Mesendoderm (in vitro differentiated cells): ENCODE measurements at regions not wholly inside any gene's neighbourhood (a gene's known extent, or its start where the extent isn't known, plus 50 kb on each side); places are given as distances from the start of the nearest gene placed in this dataset.
A peak's percentile ranks its signal among the peaks of the same experiment; 100 is the strongest.

ENCODE experiments used
- DNase-seq: peaks from one replicate; pipeline ENCODE4 v3.0.0; 2013
- H2AK5ac ChIP-seq: 2 replicates; pipeline ENCODE4 v1.6.1; 2013; ENCODE audit warnings: low read length, inconsistent platforms
- H2BK120ac ChIP-seq: 2 replicates; pipeline ENCODE4 v1.6.1; 2013; ENCODE audit warnings: low read depth, mild to moderate bottlenecking, low read length, moderate library complexity, mixed read lengths
- H2BK15ac ChIP-seq: replicated peaks from 2 replicates; pipeline ENCODE4 v1.6.1; 2013; ENCODE audit warnings: low read depth, mild to moderate bottlenecking, moderate library complexity
- H2BK5ac ChIP-seq: 2 replicates; pipeline ENCODE4 v1.6.1; 2013; ENCODE audit warnings: low read length, inconsistent platforms
- H3K18ac ChIP-seq: 2 replicates; pipeline ENCODE4 v1.6.1; 2013; ENCODE audit warnings: mild to moderate bottlenecking, low read length, mixed read lengths
- H3K23ac ChIP-seq: one replicate; pipeline ENCODE4 v1.6.1; 2013; ENCODE audit warnings: low read length
- H3K27ac ChIP-seq: 2 replicates; pipeline ENCODE4 v1.5.1; 2013; ENCODE audit warnings: low read depth, mild to moderate bottlenecking, inconsistent platforms, low read length, moderate library complexity
- H3K27me3 ChIP-seq: 2 replicates; pipeline ENCODE4 v1.6.1; 2013; ENCODE audit warnings: low read length, control low read depth, mild to moderate bottlenecking, inconsistent platforms; ENCODE audit not compliant: insufficient read depth, poor library complexity
- H3K36me3 ChIP-seq: 2 replicates; pipeline ENCODE4 v1.6.1; 2013; ENCODE audit warnings: low read length, inconsistent platforms; ENCODE audit not compliant: control insufficient read depth, insufficient read depth
- H3K4ac ChIP-seq: one replicate; pipeline ENCODE4 v1.6.1; 2013; ENCODE audit warnings: low read depth, mild to moderate bottlenecking, low read length, moderate library complexity
- H3K4me1 ChIP-seq: 2 replicates; pipeline ENCODE4 v1.6.1; 2013; ENCODE audit warnings: low read depth, low read length, inconsistent platforms; ENCODE audit not compliant: control insufficient read depth
- H3K4me2 ChIP-seq: 2 replicates; pipeline ENCODE4 v1.6.1; 2013; ENCODE audit warnings: low read length
- H3K4me3 ChIP-seq: 2 replicates; pipeline ENCODE4 v1.5.1; 2013; ENCODE audit warnings: mild to moderate bottlenecking, low read length
- H3K56ac ChIP-seq: one replicate; pipeline ENCODE4 v1.6.1; 2013; ENCODE audit warnings: low read length
- H3K79me1 ChIP-seq: 2 replicates; pipeline ENCODE4 v1.6.1; 2013; ENCODE audit warnings: low read length, inconsistent platforms
- H3K79me2 ChIP-seq: 2 replicates; pipeline ENCODE4 v1.6.1; 2013; ENCODE audit warnings: mild to moderate bottlenecking, low read length; ENCODE audit not compliant: control insufficient read depth, insufficient read depth
- H3K9ac ChIP-seq: 2 replicates; pipeline ENCODE4 v1.6.1; 2013; ENCODE audit warnings: low read length, inconsistent platforms
- H4K5ac ChIP-seq: one replicate; pipeline ENCODE4 v1.6.1; 2013; ENCODE audit warnings: low read length
- H4K8ac ChIP-seq: one replicate; pipeline ENCODE4 v1.6.1; 2013; ENCODE audit warnings: low read depth, mild to moderate bottlenecking, control low read depth, low read length, moderate library complexity
- WGBS: extraction: QIAGEN DNeasy Blood & Tissue Kit; methylation state at CpG from one replicate; pipeline ENCODE4 v1.1.7; 2013; ENCODE audit warnings: low lambda C conversion rate, missing lambda C conversion rate; ENCODE audit not compliant: insufficient coverage; ENCODE audit errors: extremely low coverage; 5-methylcytosine and 5-hydroxymethylcytosine counted together

DNA sequence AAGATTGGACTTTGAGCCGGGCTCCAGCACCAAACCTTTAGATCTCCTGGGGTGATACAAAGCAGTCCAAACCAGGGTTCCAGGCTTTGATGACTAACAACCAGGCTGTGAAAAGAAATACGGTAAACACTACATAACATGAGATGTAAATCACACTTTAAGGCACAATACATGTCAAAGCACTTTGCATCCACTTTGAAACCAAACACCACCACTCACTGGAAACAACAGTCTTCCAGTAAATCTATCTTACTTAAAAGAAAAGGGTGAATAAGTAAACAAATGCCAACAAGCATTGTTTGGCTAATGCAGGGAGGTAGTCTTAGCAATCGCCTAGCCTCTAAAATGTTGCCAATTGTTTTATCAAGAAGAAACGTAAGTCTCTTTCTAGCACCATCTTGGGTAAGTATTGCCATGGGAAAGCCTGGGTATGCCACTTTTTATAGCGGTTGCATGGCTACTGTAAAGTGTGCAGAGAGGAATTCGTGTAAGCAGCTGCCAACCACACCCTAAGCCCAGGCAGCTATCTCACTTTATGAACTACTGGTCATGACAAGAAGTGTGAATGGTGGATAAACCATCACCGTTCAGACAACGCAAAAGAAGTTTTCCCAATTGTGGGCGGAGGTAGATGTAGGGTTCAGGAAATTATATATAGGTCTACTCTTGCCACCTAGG lies 267.4 kb upstream of the PSMD7 start:
- no peak overlapping the region for H2BK5ac ChIP-seq
- no peak overlapping the region for H3K18ac ChIP-seq
- H3K9ac ChIP-seq = no peak overlapping the region
- no peak overlapping the region for H3K27ac ChIP-seq
- H3K36me3 ChIP-seq = no peaks in the 10 kb centered on the region
- peaks cover 5% of the 10 kb centered on the region for H3K4me1 ChIP-seq
- H3K79me1 ChIP-seq = no peaks in the 10 kb centered on the region
- no peak overlapping the region for H4K8ac ChIP-seq
- no peak overlapping the region for H2BK15ac ChIP-seq
- no peak overlapping the region for H3K4ac ChIP-seq
- H3K27me3 ChIP-seq = no peaks in the 10 kb centered on the region
- no peak overlapping the region for H2AK5ac ChIP-seq
- H3K79me2 ChIP-seq = no peaks in the 10 kb centered on the region
- H4K5ac ChIP-seq = no peak overlapping the region
- no peak overlapping the region for H3K4me3 ChIP-seq
- H2BK120ac ChIP-seq = no peak overlapping the region
- no peak overlapping the region for H3K56ac ChIP-seq
- no CpG with 5 or more reads among the region's 9 CpGs for WGBS
- no peak for DNase-seq
- H3K4me2 ChIP-seq = no peak overlapping the region
- no peak overlapping the region for H3K23ac ChIP-seq

DNA sequence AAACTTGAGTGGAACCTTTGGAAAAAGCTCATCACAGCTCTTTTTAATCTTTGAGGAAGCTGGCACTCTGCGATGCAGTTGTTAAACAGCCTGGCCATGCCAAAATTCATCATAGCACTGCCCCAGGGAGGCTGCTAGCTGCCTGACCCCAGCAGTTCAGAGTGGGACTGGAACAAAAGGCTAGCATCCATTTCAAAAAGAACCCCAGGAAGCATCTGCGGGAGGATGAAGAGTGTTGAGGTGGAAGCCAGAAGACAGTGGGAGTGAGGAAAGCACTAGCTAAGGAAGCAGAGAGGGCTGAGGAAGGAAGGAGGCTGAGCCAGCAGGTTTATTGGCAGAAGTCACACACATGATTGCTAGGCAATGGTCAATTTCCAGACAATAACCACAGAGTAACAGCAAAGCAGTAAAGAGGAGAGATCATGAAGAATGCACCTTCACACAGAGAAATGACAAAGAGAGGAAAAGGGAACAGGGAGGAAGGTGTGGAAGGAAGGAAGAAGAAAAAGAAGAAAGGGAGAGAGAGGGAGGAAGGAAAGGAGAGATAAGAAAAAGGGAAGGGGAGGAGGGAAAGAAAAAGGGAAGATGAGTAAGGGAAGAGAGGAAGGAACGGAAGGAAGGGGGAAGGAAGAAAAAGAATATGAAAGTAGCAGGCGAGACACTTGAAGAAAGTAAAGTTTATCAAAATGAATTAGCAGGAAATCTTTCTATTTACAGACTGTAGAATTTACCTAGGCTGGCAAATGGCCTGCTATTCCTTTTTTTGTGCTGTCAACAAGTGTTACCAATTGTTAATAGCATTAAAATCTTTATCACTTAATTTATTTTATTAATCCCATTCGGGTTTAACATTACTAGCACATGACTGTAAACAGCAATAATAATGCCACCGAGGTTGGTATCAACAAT lies 270.0 kb upstream of the PSMD7 start:
- WGBS = 75% methylated on average over 1 of the region's 6 CpGs
- H3K4me1 ChIP-seq = peaks cover 5% of the 10 kb centered on the region
- H2BK15ac ChIP-seq = no peak overlapping the region

DNA sequence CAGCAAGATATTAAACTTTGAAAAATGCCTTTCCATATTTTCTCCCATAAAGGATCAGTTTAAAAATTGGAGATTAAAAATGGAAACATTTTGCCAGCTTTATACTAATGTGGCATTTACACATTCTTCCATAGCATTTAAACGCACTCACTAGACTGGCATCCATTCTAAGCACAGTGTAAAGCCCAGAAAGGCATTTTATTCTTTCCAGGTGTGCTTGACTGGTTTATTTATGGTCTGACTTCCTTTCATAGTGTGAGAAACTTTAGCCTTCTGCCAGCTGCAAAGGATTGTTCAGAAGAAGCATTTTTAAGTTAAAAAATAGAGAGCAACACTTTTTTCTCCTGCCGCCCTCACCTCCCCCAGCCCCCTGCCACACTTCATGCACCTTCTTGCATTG lies 271.7 kb upstream of the PSMD7 start:
- H3K27ac ChIP-seq = no peak overlapping the region
- no CpG with 5 or more reads among the region's 2 CpGs for WGBS

More for the DNA sequence above, 270.0 kb upstream of the PSMD7 start:
- H3K56ac ChIP-seq = no peak overlapping the region
- no peak overlapping the region for H3K23ac ChIP-seq
- H3K9ac ChIP-seq = no peak overlapping the region
- no peaks in the 10 kb centered on the region for H3K36me3 ChIP-seq
- no peak overlapping the region for H3K27ac ChIP-seq
- H4K8ac ChIP-seq = no peak overlapping the region
- H3K18ac ChIP-seq = no peak overlapping the region
- no peaks in the 10 kb centered on the region for H3K79me1 ChIP-seq
- H2BK5ac ChIP-seq = no peak overlapping the region
- peak; percentile 19 for DNase-seq
- no peak overlapping the region for H2AK5ac ChIP-seq
- H3K4me2 ChIP-seq = no peak overlapping the region
- no peak overlapping the region for H2BK120ac ChIP-seq
- no peak overlapping the region for H3K4me3 ChIP-seq
- H4K5ac ChIP-seq = no peak overlapping the region
- H3K79me2 ChIP-seq = no peaks in the 10 kb centered on the region
- H3K4ac ChIP-seq = no peak overlapping the region
- no peaks in the 10 kb centered on the region for H3K27me3 ChIP-seq

DNA sequence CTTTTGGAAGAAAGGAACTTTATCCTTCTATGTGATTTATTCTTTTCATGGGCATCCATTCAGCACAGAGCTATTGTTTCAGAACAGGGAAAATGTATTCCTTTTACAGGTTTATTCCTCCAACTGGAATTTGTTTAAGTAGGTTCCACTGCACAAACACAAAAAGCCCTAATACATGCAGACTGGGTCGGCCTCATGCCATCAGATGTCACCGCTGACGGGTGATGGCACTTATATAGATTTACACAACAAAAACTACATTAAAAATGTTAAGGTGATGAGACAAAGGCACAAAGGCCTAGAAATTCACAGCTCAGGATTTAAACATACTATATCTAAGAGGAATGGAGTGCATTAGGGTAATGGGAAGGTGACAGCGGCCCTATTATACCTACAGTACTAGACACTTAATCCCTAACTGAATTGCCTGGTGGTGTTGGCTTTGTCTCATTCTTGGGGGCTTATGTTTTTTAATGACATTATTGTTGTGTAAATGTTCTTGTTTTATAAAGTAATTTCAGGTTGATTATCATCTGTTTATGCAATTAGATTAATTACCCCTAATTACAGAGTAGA lies 276.4 kb upstream of the PSMD7 start:
- Histone ChIP-seq H4K8ac (peak overlapping the region; percentile 81), H3K4me2 (no peak overlapping the region), H3K4ac (no peak overlapping the region), H3K79me2 (no peaks in the 10 kb centered on the region), H3K27ac (no peak overlapping the region), H3K9ac (no peak overlapping the region), H2BK15ac (no peak overlapping the region), H3K4me1 (no peaks in the 10 kb centered on the region), H3K79me1 (no peaks in the 10 kb centered on the region), H3K23ac (no peak overlapping the region), H3K27me3 (no peaks in the 10 kb centered on the region), H3K4me3 (no peak overlapping the region), H2BK120ac (no peak overlapping the region), H2BK5ac (no peak overlapping the region), H3K36me3 (no peaks in the 10 kb centered on the region), H4K5ac (no peak overlapping the region), H3K18ac (no peak overlapping the region), H2AK5ac (no peak overlapping the region), H3K56ac (no peak overlapping the region)
- DNase-seq = no peak
- WGBS = no CpG with 5 or more reads among the region's 4 CpGs

More for the DNA sequence above, 271.7 kb upstream of the PSMD7 start:
- Histone ChIP-seq H3K79me1 (no peaks in the 10 kb centered on the region), H3K9ac (no peak overlapping the region), H3K4me3 (no peak overlapping the region), H2BK15ac (no peak overlapping the region), H3K56ac (no peak overlapping the region), H2BK120ac (no peak overlapping the region), H2AK5ac (no peak overlapping the region), H3K27me3 (no peaks in the 10 kb centered on the region), H4K8ac (no peak overlapping the region), H3K23ac (no peak overlapping the region), H3K4me2 (no peak overlapping the region), H4K5ac (no peak overlapping the region), H3K79me2 (no peaks in the 10 kb centered on the region), H3K18ac (no peak overlapping the region), H2BK5ac (no peak overlapping the region), H3K36me3 (no peaks in the 10 kb centered on the region), H3K4ac (no peak overlapping the region), H3K4me1 (peaks cover 5% of the 10 kb centered on the region)
- no peak for DNase-seq

DNA sequence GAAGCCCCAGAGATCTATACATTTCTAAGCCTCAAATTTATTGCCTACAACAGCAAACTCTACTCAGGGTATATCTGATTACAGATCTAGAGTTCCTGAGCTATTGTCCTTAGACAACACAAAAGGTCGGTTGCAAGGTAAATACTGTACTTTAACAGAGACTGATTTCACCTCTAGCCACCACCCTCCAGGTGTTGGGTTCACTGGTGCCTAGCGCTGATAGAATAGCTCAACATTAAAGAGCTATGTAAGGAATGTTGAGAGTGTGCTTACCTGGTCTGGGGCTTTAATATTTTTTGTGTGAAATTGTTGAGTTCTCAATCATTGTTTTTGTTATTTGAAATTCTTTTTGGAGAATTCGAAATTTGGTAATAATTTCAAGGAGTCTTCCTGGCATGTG lies 277.0 kb upstream of the PSMD7 start:
- Histone ChIP-seq H3K4ac (no peak overlapping the region), H3K27ac (no peak overlapping the region)

More for the DNA sequence above, 277.0 kb upstream of the PSMD7 start:
- Histone ChIP-seq H2BK15ac (no peak overlapping the region), H3K56ac (no peak overlapping the region), H3K23ac (no peak overlapping the region), H3K27me3 (no peaks in the 10 kb centered on the region), H4K8ac (no peak overlapping the region), H3K36me3 (no peaks in the 10 kb centered on the region), H4K5ac (no peak overlapping the region), H3K4me1 (no peaks in the 10 kb centered on the region), H3K4me3 (no peak overlapping the region), H3K18ac (no peak overlapping the region), H2BK5ac (no peak overlapping the region), H3K9ac (no peak overlapping the region), H2BK120ac (no peak overlapping the region), H2AK5ac (no peak overlapping the region), H3K79me2 (no peaks in the 10 kb centered on the region), H3K4me2 (no peak overlapping the region), H3K79me1 (no peaks in the 10 kb centered on the region)
- peak; percentile 35 for DNase-seq
- WGBS = no CpG with 5 or more reads among the region's 3 CpGs
